A549 (cell line): ENCODE measurements at regions not wholly inside any gene's neighbourhood (a gene's known extent, or its start where the extent isn't known, plus 50 kb on each side); places are given as distances from the start of the nearest gene placed in this dataset.
A peak's percentile ranks its signal among the peaks of the same experiment; 100 is the strongest.

Source experiments
- ATAC-seq, 2 experiments: fragments of 200-7000 bp in 1 of 2; fragments of >200 bp in 1 of 2; cut with Nextera tagmentation in 1 of 2; cut with Tn5 transposase in 1 of 2; 3 replicates each; pipeline versions ENCODE4 v1.8.0 to v1.9.1; 2018 to 2020; ENCODE audit warnings: mild to moderate bottlenecking in 1 of 2, moderate library complexity in 1 of 2
- CTCF ChIA-PET: fragments of 300-600 bp; sonication (Branson Sonifier 250); formaldehyde crosslinking; extraction: SDS; loops from one replicate; lab custom pipeline; 2021; ENCODE audit warnings: antibody characterized with exemption, inconsistent platforms; lab: Yijun Ruan, JAX
- POLR2A ChIA-PET: fragments of 350-600 bp; formaldehyde crosslinking; extraction: SDS; loops from one replicate; lab custom pipeline; 2021; ENCODE audit warnings: antibody characterized with exemption, inconsistent platforms; lab: Yijun Ruan, JAX
- DNase-seq, 2 experiments: peaks; one replicate each; pipeline versions ENCODE4 v3.0.0 to v3.0.0-alpha.2; 2011 to 2016; ENCODE audit warnings: low read depth in 1 of 2, low spot score in 1 of 2
- FAIRE-seq: peaks from 2 replicates; lab custom pipeline; 2011; peaks lifted over from hg19 to GRCh38; lab: Jason Lieb, UNC
- H3K27ac ChIP-seq, 2 experiments: fragments of >200 bp; sonication (Bioruptor Twin); formaldehyde crosslinking; 3 replicates each; pipeline ENCODE4 v1.5.1; 2016 to 2017
- H3K4me1 ChIP-seq: fragments of >200 bp; sonication (Bioruptor Twin); formaldehyde crosslinking; 3 replicates; pipeline ENCODE4 v1.6.1; 2016
- H3K4me2 ChIP-seq: fragments of >200 bp; sonication (Bioruptor Twin); formaldehyde crosslinking; 3 replicates; pipeline ENCODE4 v1.6.1; 2016
- H3K4me3 ChIP-seq: fragments of >200 bp; sonication (Bioruptor Twin); formaldehyde crosslinking; 3 replicates; pipeline ENCODE4 v1.5.1; 2016
- H3K9me3 ChIP-seq: fragments of >200 bp; sonication (Bioruptor Twin); formaldehyde crosslinking; 3 replicates; pipeline ENCODE4 v1.6.1; 2016
- BHLHE40 ChIP-seq: IDR thresholded peaks from 2 replicates; pipeline ENCODE4 v1.6.1; 2012; ENCODE audit warnings: low read depth, low read length, inconsistent platforms
- EHF ChIP-seq: fragments of 250-450 bp; sonication (Bioruptor Pico); IDR thresholded peaks from 2 replicates; pipeline ENCODE4 v1.5.0; 2020; ENCODE audit warnings: mild to moderate bottlenecking
- EP300 ChIP-seq, 2 experiments: fragments of >200 bp; sonication (Bioruptor Twin); formaldehyde crosslinking; IDR thresholded peaks; 2 replicates in 1 of 2; 3 replicates in 1 of 2; pipeline ENCODE4 v1.6.1; 2016 to 2017
- ESRRA ChIP-seq: fragments of 150-350 bp; IDR thresholded peaks from 2 replicates; pipeline ENCODE4 v1.6.1; 2014; ENCODE audit warnings: mild to moderate bottlenecking, low read length, borderline replicate concordance
- FOXS1 ChIP-seq: fragments of 250-450 bp; sonication (Bioruptor Pico); IDR thresholded peaks from 2 replicates; pipeline ENCODE4 v1.5.0; 2020; ENCODE audit warnings: mild to moderate bottlenecking, moderate library complexity
- GATA3 ChIP-seq: IDR thresholded peaks from 2 replicates; pipeline ENCODE4 v1.6.1; 2012; ENCODE audit warnings: borderline replicate concordance
- HMGXB4 ChIP-seq: fragments of 250-450 bp; sonication (Bioruptor Pico); IDR thresholded peaks from 2 replicates; pipeline ENCODE4 v1.5.0; 2021; ENCODE audit warnings: mild to moderate bottlenecking, moderate library complexity, borderline replicate concordance
- HOXB13 ChIP-seq: fragments of 250-450 bp; sonication (Bioruptor Pico); IDR thresholded peaks from 2 replicates; pipeline ENCODE4 v1.5.0; 2020; ENCODE audit warnings: low read depth, mild to moderate bottlenecking, moderate library complexity
- JUN ChIP-seq, 2 experiments: fragments of >200 bp; sonication (Bioruptor Twin); formaldehyde crosslinking; IDR thresholded peaks; 2 replicates in 1 of 2; 3 replicates in 1 of 2; pipeline ENCODE4 v1.6.1; 2016 to 2017
- JUNB ChIP-seq: fragments of >200 bp; sonication (Bioruptor Twin); formaldehyde crosslinking; IDR thresholded peaks from 2 replicates; pipeline ENCODE4 v1.6.1; 2016
- KDM1A ChIP-seq: fragments of 200-600 bp; sonication (generic); IDR thresholded peaks from 2 replicates; pipeline ENCODE4 v1.6.1; 2016; ENCODE audit warnings: low read depth, mild to moderate bottlenecking
- KDM5A ChIP-seq: fragments of 200-600 bp; sonication (generic); IDR thresholded peaks from 2 replicates; pipeline ENCODE4 v1.6.1; 2016; ENCODE audit warnings: antibody characterized with exemption, mild to moderate bottlenecking
- MAFK ChIP-seq: fragments of 450-650 bp; IDR thresholded peaks from 2 replicates; pipeline ENCODE4 v1.6.1; 2014; ENCODE audit not compliant: partially characterized antibody
- MAX ChIP-seq: IDR thresholded peaks from 2 replicates; pipeline ENCODE4 v1.6.1; 2012
- MAZ ChIP-seq: fragments of 150-350 bp; IDR thresholded peaks from 2 replicates; pipeline ENCODE4 v1.6.1; 2014; ENCODE audit warnings: antibody characterized with exemption, low read depth, low read length, borderline replicate concordance
- NFE2L2 ChIP-seq: fragments of 150-350 bp; conservative IDR thresholded peaks from 2 replicates; pipeline ENCODE4 v1.6.1; 2014; ENCODE audit warnings: low read length
- POLR2AphosphoS2 ChIP-seq: conservative IDR thresholded peaks from 2 replicates; pipeline ENCODE4 v1.6.1; 2012; ENCODE audit warnings: low read length, improper control_type of control experiment, inconsistent platforms
- RAD21 ChIP-seq, 2 experiments: fragments of >200 bp in 1 of 2; sonication (Bioruptor Twin) in 1 of 2; formaldehyde crosslinking in 1 of 2; IDR thresholded peaks in 1 of 2; conservative IDR thresholded peaks in 1 of 2; 2 replicates in 1 of 2; 3 replicates in 1 of 2; pipeline ENCODE4 v1.6.1; 2012 to 2018; ENCODE audit warnings: inconsistent platforms in 1 of 2
- RARB ChIP-seq: fragments of 250-450 bp; sonication (Bioruptor Pico); IDR thresholded peaks from 2 replicates; pipeline ENCODE4 v1.8.0; 2021; ENCODE audit warnings: mild to moderate bottlenecking, moderate library complexity
- REST ChIP-seq: fragments of 200-600 bp; sonication (generic); IDR thresholded peaks from 2 replicates; pipeline ENCODE4 v1.6.1; 2016; ENCODE audit warnings: antibody characterized with exemption, mild to moderate bottlenecking, moderate library complexity
- RFX5 ChIP-seq: fragments of 450-650 bp; IDR thresholded peaks from 2 replicates; pipeline ENCODE4 v1.7.1; 2014; ENCODE audit warnings: antibody characterized with exemption, mild to moderate bottlenecking, moderate library complexity
- SMC3 ChIP-seq: fragments of >200 bp; sonication (Bioruptor Twin); formaldehyde crosslinking; IDR thresholded peaks from 3 replicates; pipeline ENCODE4 v1.6.1; 2018; ENCODE audit warnings: inconsistent platforms
- SREBF2 ChIP-seq: fragments of 450-650 bp; IDR thresholded peaks from 2 replicates; pipeline ENCODE4 v1.6.1; 2014; ENCODE audit warnings: mild to moderate bottlenecking, moderate library complexity
- TFCP2L1 ChIP-seq: fragments of 250-450 bp; sonication (Bioruptor Pico); IDR thresholded peaks from 2 replicates; pipeline ENCODE4 v1.5.0; 2021; ENCODE audit warnings: mild to moderate bottlenecking
- TP53 ChIP-seq: fragments of 250-450 bp; sonication (Bioruptor Pico); IDR thresholded peaks from 2 replicates; pipeline ENCODE4 v1.5.0; 2021; ENCODE audit warnings: mild to moderate bottlenecking, moderate library complexity
- USF2 ChIP-seq: fragments of 450-650 bp; IDR thresholded peaks from 2 replicates; pipeline ENCODE4 v1.6.1; 2014; ENCODE audit warnings: antibody characterized with exemption
- WGBS: methylation state at CpG from one replicate; pipeline ENCODE4 v1.1.6; 2017; ENCODE audit errors: missing lambda C conversion rate; 5-methylcytosine and 5-hydroxymethylcytosine counted together

- H3K9me3 ChIP-seq: no peaks in the 10 kb centered on the region
- peak overlapping the region; percentile 63 for H3K4me2 ChIP-seq
- 36% methylated on average over 17 of the region's 17 CpGs for WGBS
- POLR2A ChIA-PET: interaction anchor here (0.7 kb wide), 1 partner anchor 74 kb away, joined by 3 read pairs; no protein-coding TSS in a partner anchor
- H3K4me3 ChIP-seq: no peak overlapping the region
- DNase-seq: peak in 1 of 2 experiments; percentile 42
- H3K27ac ChIP-seq: peak overlapping the region in 1 of 2 experiments; percentile 69; a peak in 4 of 6 replicates
- no peak for FAIRE-seq
- peak; percentile 80 to 87 for ATAC-seq
- peaks cover 18% of the 10 kb centered on the region for H3K4me1 ChIP-seq
- CTCF ChIA-PET: interaction anchor here (0.6 to 2.6 kb wide), 6 partner anchors 11 to 109 kb away, joined by 3 to 13 read pairs (median 4); no protein-coding TSS in a partner anchor
- TF ChIP-seq POLR2AphosphoS2 (no peak), RFX5 (no peak), GATA3 (no peak; the same call in 1 of the 2 replicates), EP300 (IDR thresholded peaks at IDR 0.05) (no peak), RARB (no peak), RAD21 (conservative IDR thresholded peaks at IDR 0.05 in 1 of 2, IDR thresholded peaks at IDR 0.05 in 1 of 2) (no peak), HMGXB4 (CRISPR knock-in tag) (no peak), TFCP2L1 (CRISPR knock-in tag) (no peak), JUNB (no peak), EHF (CRISPR knock-in tag) (no peak), ESRRA (no peak), KDM5A (no peak), FOXS1 (no peak), REST (no peak), JUN (IDR thresholded peaks at IDR 0.05) (no peak), USF2 (no peak), BHLHE40 (no peak), SREBF2 (no peak), SMC3 (no peak)
Measured at GRCh38 chr20:22511943-22512910, 72.1 kb downstream of the FOXA2 start.

GRCh38 chr20:22509843-22510147 lies 74.6 kb downstream of the FOXA2 start:
- TF ChIP-seq MAFK: no peak
- TF ChIP-seq KDM1A: no peak
- TF ChIP-seq HOXB13: no peak
- no peak for TF ChIP-seq MAZ
- TF ChIP-seq NFE2L2: no peak
- no peak for TF ChIP-seq MAX
- no peak for TF ChIP-seq TP53 (CRISPR knock-in tag)
- TF ChIP-seq REST: no peak
- TF ChIP-seq RARB: no peak
- no peak for TF ChIP-seq SMC3
- 93% methylated on average over 3 of the region's 3 CpGs for WGBS
- ChIA-PET POLR2A (no interaction called here), CTCF (interaction anchor here (1.2 kb wide), 1 partner anchor 10 kb away, joined by 5 read pairs; no protein-coding TSS in a partner anchor)
- Histone ChIP-seq H3K4me1 (peaks cover 20% of the 10 kb centered on the region), H3K4me3 (no peak overlapping the region), H3K4me2 (no peak overlapping the region), H3K27ac (no peak overlapping the region), H3K9me3 (no peaks in the 10 kb centered on the region)
- FAIRE-seq: peak; percentile 39
- no peak for DNase-seq
- ATAC-seq: no peak
